K562 (cell line): ENCODE measurements at regions not wholly inside any gene's neighbourhood (a gene's known extent, or its start where the extent isn't known, plus 50 kb on each side); places are given as distances from the start of the nearest gene placed in this dataset.
"Not testable (repeated sequence)": the region's sequence is repeated elsewhere in the genome, so short reads cannot be mapped to it uniquely, and the experiment has no call there.

Experiments used
- ATAC-seq: fragments of 200-7000 bp; cut with Tn5 transposase; 3 replicates; pipeline ENCODE4 v1.9.1; 2020; ENCODE audit warnings: moderate library complexity
- BruUV-seq: library from RNA; stranded (reverse); fragments of 400-500 nt; replicated peaks from 2 replicates; lab custom pipeline; 2021; lab: Mats Ljungman, UMichigan
- CTCF ChIA-PET: fragments of 300-600 bp; formaldehyde crosslinking; extraction: SDS; loops from one replicate; lab custom pipeline; 2021; ENCODE audit warnings: low intra/inter-chr PET ratio; lab: Yijun Ruan, JAX
- POLR2A ChIA-PET: fragments of 300-600, 350-650 bp; sonication (Branson Sonifier 250); formaldehyde crosslinking; extraction: SDS; loops from one replicate; lab custom pipeline; 2021; ENCODE audit warnings: antibody characterized with exemption, inconsistent platforms; lab: Yijun Ruan, JAX
- DNase-seq, 4 experiments: peaks; one replicate each; pipeline versions ENCODE4 v3.0.0 to v3.0.0-alpha.2; 2011 to 2018; ENCODE audit warnings: low spot score in 3 of 4, mixed read lengths in 3 of 4; ENCODE audit errors: extremely low read depth in 1 of 4
- FAIRE-seq: peaks from 2 replicates; lab custom pipeline; 2011; peaks lifted over from hg19 to GRCh38; lab: Jason Lieb, UNC
- H2AFZ ChIP-seq: 2 replicates; pipeline ENCODE4 v1.6.0; 2011; ENCODE audit warnings: low read depth, low read length, control low read depth, inconsistent platforms
- H3K27ac ChIP-seq: fragments of 200-600 bp; 3 replicates; pipeline ENCODE4 v1.8.0; 2011; ENCODE audit warnings: low read depth, mild to moderate bottlenecking, control low read depth, inconsistent platforms, low read length, moderate library complexity, mixed read lengths; ENCODE audit errors: extremely low read depth
- H3K27me3 ChIP-seq, 2 experiments: fragments of 300-600 bp in 1 of 2; 2 replicates in 1 of 2; 3 replicates in 1 of 2; pipeline versions ENCODE4 v1.6.0 to v1.8.0; 2011; ENCODE audit warnings: inconsistent platforms in 2 of 2, low read length in 2 of 2, mild to moderate bottlenecking in 1 of 2, mixed read lengths in 1 of 2, moderate library complexity in 1 of 2; ENCODE audit not compliant: control insufficient read depth in 2 of 2, insufficient read depth in 2 of 2
- H3K36me3 ChIP-seq: fragments of 300-600 bp; 3 replicates; pipeline ENCODE4 v1.8.0; 2011; ENCODE audit warnings: mild to moderate bottlenecking, low read length, inconsistent platforms; ENCODE audit not compliant: control insufficient read depth, insufficient read depth
- H3K4me1 ChIP-seq, 2 experiments: fragments of 200-600 bp in 1 of 2; replicated peaks in 1 of 2; 2 replicates in 1 of 2; 3 replicates in 1 of 2; pipeline versions ENCODE4 v1.5.1 to v1.8.0; 2011; ENCODE audit warnings: inconsistent platforms in 2 of 2, low read length in 2 of 2, mild to moderate bottlenecking in 1 of 2, mixed read lengths in 1 of 2, moderate library complexity in 1 of 2; ENCODE audit not compliant: control insufficient read depth in 2 of 2, insufficient read depth in 2 of 2
- H3K4me2 ChIP-seq: 2 replicates; pipeline ENCODE4 v1.6.1; 2011; ENCODE audit warnings: low read length, control low read depth, inconsistent platforms, mixed read lengths; ENCODE audit not compliant: insufficient read depth
- H3K4me3 ChIP-seq: fragments of 200-600 bp; sonication (generic), shearing (Covaris generic); 2 replicates; pipeline ENCODE4 v1.5.1; 2016; ENCODE audit warnings: control low read depth, inconsistent platforms
- H3K79me2 ChIP-seq: fragments of 200-600 bp; 3 replicates; pipeline ENCODE4 v1.8.0; 2011; ENCODE audit warnings: low read length, inconsistent platforms; ENCODE audit not compliant: control insufficient read depth, insufficient read depth
- H3K9ac ChIP-seq, 2 experiments: 2 replicates each; pipeline versions ENCODE4 v1.6.0 to v1.6.1; 2011; ENCODE audit warnings: low read depth in 2 of 2, low read length in 2 of 2, control low read depth in 1 of 2, inconsistent platforms in 1 of 2, mild to moderate bottlenecking in 1 of 2, mixed read lengths in 1 of 2; ENCODE audit not compliant: insufficient read depth in 1 of 2
- H3K9me1 ChIP-seq: one replicate; pipeline ENCODE4 v1.6.0; 2011; ENCODE audit warnings: inconsistent platforms, mild to moderate bottlenecking, low read length, moderate library complexity; ENCODE audit not compliant: control insufficient read depth, insufficient read depth
- H3K9me3 ChIP-seq: replicated peaks from 2 replicates; pipeline ENCODE4 v1.5.1; 2011; ENCODE audit warnings: low read depth, low read length, inconsistent platforms; ENCODE audit not compliant: control insufficient read depth, insufficient read depth
- H4K20me1 ChIP-seq: replicated peaks from 2 replicates; pipeline ENCODE4 v1.6.1; 2011; ENCODE audit warnings: low read length, inconsistent platforms, mixed read lengths; ENCODE audit not compliant: control insufficient read depth, insufficient read depth
- CBX8 ChIP-seq: fragments of 200-600 bp; sonication (generic); IDR thresholded peaks from 2 replicates; pipeline ENCODE4 v1.6.1; 2012; ENCODE audit warnings: borderline replicate concordance, mixed run types, low read depth, mild to moderate bottlenecking, moderate library complexity, mixed read lengths, low read length, control low read depth, inconsistent platforms; ENCODE audit not compliant: poor library complexity, severe bottlenecking; ENCODE audit errors: extremely low read depth
- CSDE1 ChIP-seq, 2 experiments: fragments of 450-650 bp; IDR thresholded peaks; 2 replicates each; pipeline ENCODE4 v1.6.1; 2016; ENCODE audit warnings: mild to moderate bottlenecking in 1 of 2
- FOXA1 ChIP-seq: fragments of 450-650 bp; IDR thresholded peaks from 2 replicates; pipeline ENCODE4 v1.6.1; 2016; ENCODE audit warnings: mild to moderate bottlenecking, borderline replicate concordance
- HMBOX1 ChIP-seq: sonication (generic); IDR thresholded peaks from 2 replicates; pipeline ENCODE4 v1.6.1; 2016
- HSF4 ChIP-seq: fragments of 250-450 bp; sonication (Bioruptor Pico); IDR thresholded peaks from 2 replicates; pipeline ENCODE4 v2.1.2; 2022; ENCODE audit warnings: mild to moderate bottlenecking, moderate library complexity, borderline replicate concordance
- NCOA6 ChIP-seq: fragments of 450-650 bp; IDR thresholded peaks from 2 replicates; pipeline ENCODE4 v1.6.1; 2017; ENCODE audit warnings: mild to moderate bottlenecking
- NFRKB ChIP-seq: fragments of 450-650 bp; IDR thresholded peaks from 2 replicates; pipeline ENCODE4 v1.6.1; 2016; ENCODE audit warnings: low read depth
- SREBF1 ChIP-seq: fragments of 150-350 bp; IDR thresholded peaks from 2 replicates; pipeline ENCODE4 v1.6.1; 2014; ENCODE audit warnings: antibody characterized with exemption, low read depth, low read length, borderline replicate concordance
- STAT5A ChIP-seq: IDR thresholded peaks from 2 replicates; pipeline ENCODE4 v1.6.1; 2012; ENCODE audit warnings: low read length, inconsistent platforms, borderline replicate concordance
- WGBS: fragments of 100-300 bp; shearing (Covaris generic); methylation state at CpG from one replicate; pipeline ENCODE4 v1.1.6; 2016; ENCODE audit warnings: low coverage, mixed read lengths; ENCODE audit not compliant: insufficient coverage; ENCODE audit errors: missing lambda C conversion rate; 5-methylcytosine and 5-hydroxymethylcytosine counted together
- in situ Hi-C: fragments of 300-500 bp; cut with MboI; formaldehyde crosslinking; loops from 4 replicates; pipeline ENCODE4 v1.15.0; 2018; ENCODE audit warnings: inconsistent platforms, mixed read lengths
- intact Hi-C: fragments of 100-400 bp; cut with micrococcal nuclease; formaldehyde crosslinking; loops from 2 replicates; pipeline ENCODE4 v1.14.2; 2022

- TF ChIP-seq NFRKB (no peak), STAT5A (no peak), SREBF1 (no peak), HSF4 (no peak), NCOA6 (no peak), CSDE1 (IDR thresholded peaks at IDR 0.05) (no peak), FOXA1 (no peak), HMBOX1 (no peak), CBX8 (no peak)
- TF ChIP-seq, all 486 proteins: peak for 0
Measured at GRCh38 chr3:106317141-106318055, 448.6 kb upstream of the CBLB start (continued).

GRCh38 chr3:106321438-106321837, 452.6 kb upstream of the CBLB start:
- FAIRE-seq, H2AFZ ChIP-seq, H4K20me1 ChIP-seq, in situ Hi-C loops, CTCF ChIA-PET, H3K27me3 ChIP-seq, DNase-seq, H3K36me3 ChIP-seq, POLR2A ChIA-PET, H3K79me2 ChIP-seq, H3K9me1 ChIP-seq, H3K4me2 ChIP-seq, H3K4me3 ChIP-seq, H3K4me1 ChIP-seq, H3K27ac ChIP-seq, ATAC-seq, BruUV-seq, intact Hi-C loops, H3K9ac ChIP-seq, H3K9me3 ChIP-seq: not testable (repeated sequence)
- WGBS: 0% methylated on average over 1 of the region's 1 CpG
